WTC11 (cell line): ENCODE measurements at regions not wholly inside any gene's neighbourhood (a gene's known extent, or its start where the extent isn't known, plus 50 kb on each side); places are given as distances from the start of the nearest gene placed in this dataset.

ENCODE experiments used
- ATAC-seq: fragments of 200-7000 bp; cut with Tn5 transposase; 2 replicates; pipeline ENCODE4 v1.10.0; 2021; ENCODE audit warnings: mild to moderate bottlenecking, moderate library complexity
- CTCF ChIA-PET: fragments of 300-600 bp; sonication (Branson Sonifier 250); formaldehyde crosslinking; loops from one replicate; lab custom pipeline; 2021; ENCODE audit warnings: antibody characterized with exemption; lab: Charles Lee
- POLR2A ChIA-PET: fragments of 350-600 bp; sonication (Branson Sonifier 250); formaldehyde crosslinking; loops from one replicate; lab custom pipeline; 2021; ENCODE audit warnings: antibody characterized with exemption; lab: Charles Lee
- DNase-seq: peaks from one replicate; pipeline ENCODE4 v3.0.0; 2021; ENCODE audit warnings: low spot score
- H3K27ac Mint-ChIP-seq: 2 replicates; pipeline ENCODE4 v1.8.0; 2021; ENCODE audit warnings: mixed read lengths
- H3K27me3 Mint-ChIP-seq: 2 replicates; pipeline ENCODE4 v1.8.0; 2021; ENCODE audit warnings: low read depth, mild to moderate bottlenecking, moderate library complexity, mixed read lengths
- H3K36me3 Mint-ChIP-seq: 2 replicates; pipeline ENCODE4 v1.8.0; 2021; ENCODE audit warnings: mixed read lengths
- H3K4me1 Mint-ChIP-seq: 2 replicates; pipeline ENCODE4 v1.8.0; 2022; ENCODE audit warnings: mixed read lengths
- H3K4me3 Mint-ChIP-seq: 2 replicates; pipeline ENCODE4 v1.8.0; 2021; ENCODE audit warnings: mild to moderate bottlenecking, moderate library complexity, mixed read lengths
- H3K9me3 Mint-ChIP-seq: 2 replicates; pipeline ENCODE4 v1.8.0; 2021; ENCODE audit warnings: mixed read lengths
- ETV6 ChIP-seq: sonication (generic); formaldehyde crosslinking; IDR thresholded peaks from 2 replicates; pipeline ENCODE4 v1.8.1; 2022; ENCODE audit warnings: mild to moderate bottlenecking, missing genetic modification reagents
- GTF2I ChIP-seq: fragments of 250-450 bp; sonication (Bioruptor Pico); conservative IDR thresholded peaks from 2 replicates; pipeline ENCODE4 v1.4.0; 2021; ENCODE audit warnings: mild to moderate bottlenecking
- JAZF1 ChIP-seq: fragments of 250-450 bp; sonication (Bioruptor Pico); IDR thresholded peaks from 2 replicates; pipeline ENCODE4 v1.9.0; 2021; ENCODE audit warnings: moderate library complexity, mild to moderate bottlenecking, inconsistent platforms
- KAT7 ChIP-seq: sonication (generic); formaldehyde crosslinking; IDR thresholded peaks from 2 replicates; pipeline ENCODE4 v1.8.1; 2023; ENCODE audit warnings: missing genetic modification reagents, mild to moderate bottlenecking, borderline replicate concordance
- MXD4 ChIP-seq: fragments of 250-450 bp; sonication (Bioruptor Pico); IDR thresholded peaks from 2 replicates; pipeline ENCODE4 v1.8.0; 2021; ENCODE audit warnings: mild to moderate bottlenecking, moderate library complexity, borderline replicate concordance
- NR1H2 ChIP-seq: sonication (generic); formaldehyde crosslinking; IDR thresholded peaks from 2 replicates; pipeline ENCODE4 v1.9.0; 2021; ENCODE audit warnings: mild to moderate bottlenecking, moderate library complexity, missing genetic modification reagents
- TF ChIP-seq, protein P1 (sequence below): fragments of 250-450 bp; sonication (Bioruptor Pico); IDR thresholded peaks from 2 replicates; pipeline ENCODE4 v1.8.0; 2021; ENCODE audit warnings: mild to moderate bottlenecking
- TF ChIP-seq, protein P2 (sequence below): sonication (generic); formaldehyde crosslinking; IDR thresholded peaks from 2 replicates; pipeline ENCODE4 v1.8.0; 2022; ENCODE audit warnings: missing genetic modification reagents
- TF ChIP-seq, protein P3 (sequence below): fragments of 250-450 bp; sonication (Bioruptor Pico); IDR thresholded peaks from 2 replicates; pipeline ENCODE4 v1.9.0; 2021; ENCODE audit warnings: mild to moderate bottlenecking
- TF ChIP-seq, protein P4 (sequence below): sonication (generic); formaldehyde crosslinking; IDR thresholded peaks from 2 replicates; pipeline ENCODE4 v1.8.0; 2022; ENCODE audit warnings: mild to moderate bottlenecking, missing genetic modification reagents
- TF ChIP-seq, protein P5 (sequence below): sonication (generic); formaldehyde crosslinking; IDR thresholded peaks from 2 replicates; pipeline ENCODE4 v1.8.1; 2022; ENCODE audit warnings: low read depth, missing genetic modification reagents, borderline replicate concordance
- TF ChIP-seq, protein P6 (sequence below): sonication (generic); formaldehyde crosslinking; IDR thresholded peaks from 2 replicates; pipeline ENCODE4 v1.8.1; 2022; ENCODE audit warnings: low read depth, mild to moderate bottlenecking, moderate library complexity, missing genetic modification reagents, borderline replicate concordance
- TF ChIP-seq, protein P7 (sequence below): sonication (generic); formaldehyde crosslinking; IDR thresholded peaks from 2 replicates; pipeline ENCODE4 v1.8.0; 2023; ENCODE audit warnings: missing genetic modification reagents, mild to moderate bottlenecking, borderline replicate concordance
- TF ChIP-seq, protein P8 (sequence below): sonication (generic); formaldehyde crosslinking; IDR thresholded peaks from 2 replicates; pipeline ENCODE4 v1.8.0; 2022; ENCODE audit warnings: mild to moderate bottlenecking, missing genetic modification reagents

DNA sequence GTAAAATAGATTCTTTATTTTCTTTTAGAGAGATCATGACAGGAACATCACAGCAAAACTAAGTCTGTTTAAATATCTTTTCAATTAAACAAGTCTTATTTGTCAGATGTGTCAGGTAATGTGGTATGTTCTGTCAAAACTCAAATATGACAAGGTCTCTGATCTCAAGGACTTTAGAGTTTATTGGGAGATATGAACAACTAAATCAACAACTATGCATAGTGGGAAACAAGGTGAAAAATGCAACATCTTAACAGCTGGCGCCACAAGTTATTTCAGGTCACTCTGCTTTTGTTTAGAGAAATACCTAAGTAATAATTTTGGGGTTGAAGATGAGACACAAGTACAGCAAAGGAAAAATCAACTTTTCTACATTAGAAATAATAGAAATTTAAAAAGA is 779.4 kb upstream of the ADGRL4 start:
- H3K27me3 Mint-ChIP-seq, result no peaks in the 10 kb centered on the region
- H3K4me1 Mint-ChIP-seq, result no peaks in the 10 kb centered on the region
- H3K4me3 Mint-ChIP-seq, result no peak overlapping the region
- no peak overlapping the region for H3K27ac Mint-ChIP-seq
- CTCF ChIA-PET, result no interaction called here
- TF ChIP-seq, protein P1, sequence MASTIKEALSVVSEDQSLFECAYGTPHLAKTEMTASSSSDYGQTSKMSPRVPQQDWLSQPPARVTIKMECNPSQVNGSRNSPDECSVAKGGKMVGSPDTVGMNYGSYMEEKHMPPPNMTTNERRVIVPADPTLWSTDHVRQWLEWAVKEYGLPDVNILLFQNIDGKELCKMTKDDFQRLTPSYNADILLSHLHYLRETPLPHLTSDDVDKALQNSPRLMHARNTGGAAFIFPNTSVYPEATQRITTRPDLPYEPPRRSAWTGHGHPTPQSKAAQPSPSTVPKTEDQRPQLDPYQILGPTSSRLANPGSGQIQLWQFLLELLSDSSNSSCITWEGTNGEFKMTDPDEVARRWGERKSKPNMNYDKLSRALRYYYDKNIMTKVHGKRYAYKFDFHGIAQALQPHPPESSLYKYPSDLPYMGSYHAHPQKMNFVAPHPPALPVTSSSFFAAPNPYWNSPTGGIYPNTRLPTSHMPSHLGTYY (CRISPR knock-in tag), result no peak
- TF ChIP-seq, protein P2, sequence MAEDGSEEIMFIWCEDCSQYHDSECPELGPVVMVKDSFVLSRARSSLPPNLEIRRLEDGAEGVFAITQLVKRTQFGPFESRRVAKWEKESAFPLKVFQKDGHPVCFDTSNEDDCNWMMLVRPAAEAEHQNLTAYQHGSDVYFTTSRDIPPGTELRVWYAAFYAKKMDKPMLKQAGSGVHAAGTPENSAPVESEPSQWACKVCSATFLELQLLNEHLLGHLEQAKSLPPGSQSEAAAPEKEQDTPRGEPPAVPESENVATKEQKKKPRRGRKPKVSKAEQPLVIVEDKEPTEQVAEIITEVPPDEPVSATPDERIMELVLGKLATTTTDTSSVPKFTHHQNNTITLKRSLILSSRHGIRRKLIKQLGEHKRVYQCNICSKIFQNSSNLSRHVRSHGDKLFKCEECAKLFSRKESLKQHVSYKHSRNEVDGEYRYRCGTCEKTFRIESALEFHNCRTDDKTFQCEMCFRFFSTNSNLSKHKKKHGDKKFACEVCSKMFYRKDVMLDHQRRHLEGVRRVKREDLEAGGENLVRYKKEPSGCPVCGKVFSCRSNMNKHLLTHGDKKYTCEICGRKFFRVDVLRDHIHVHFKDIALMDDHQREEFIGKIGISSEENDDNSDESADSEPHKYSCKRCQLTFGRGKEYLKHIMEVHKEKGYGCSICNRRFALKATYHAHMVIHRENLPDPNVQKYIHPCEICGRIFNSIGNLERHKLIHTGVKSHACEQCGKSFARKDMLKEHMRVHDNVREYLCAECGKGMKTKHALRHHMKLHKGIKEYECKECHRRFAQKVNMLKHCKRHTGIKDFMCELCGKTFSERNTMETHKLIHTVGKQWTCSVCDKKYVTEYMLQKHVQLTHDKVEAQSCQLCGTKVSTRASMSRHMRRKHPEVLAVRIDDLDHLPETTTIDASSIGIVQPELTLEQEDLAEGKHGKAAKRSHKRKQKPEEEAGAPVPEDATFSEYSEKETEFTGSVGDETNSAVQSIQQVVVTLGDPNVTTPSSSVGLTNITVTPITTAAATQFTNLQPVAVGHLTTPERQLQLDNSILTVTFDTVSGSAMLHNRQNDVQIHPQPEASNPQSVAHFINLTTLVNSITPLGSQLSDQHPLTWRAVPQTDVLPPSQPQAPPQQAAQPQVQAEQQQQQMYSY (CRISPR knock-in tag), result no peak
- DNase-seq (no peak), ATAC-seq (no peak)
- no peaks in the 10 kb centered on the region for H3K36me3 Mint-ChIP-seq
- POLR2A ChIA-PET, result no interaction called here
- H3K9me3 Mint-ChIP-seq, result no peaks in the 10 kb centered on the region

DNA sequence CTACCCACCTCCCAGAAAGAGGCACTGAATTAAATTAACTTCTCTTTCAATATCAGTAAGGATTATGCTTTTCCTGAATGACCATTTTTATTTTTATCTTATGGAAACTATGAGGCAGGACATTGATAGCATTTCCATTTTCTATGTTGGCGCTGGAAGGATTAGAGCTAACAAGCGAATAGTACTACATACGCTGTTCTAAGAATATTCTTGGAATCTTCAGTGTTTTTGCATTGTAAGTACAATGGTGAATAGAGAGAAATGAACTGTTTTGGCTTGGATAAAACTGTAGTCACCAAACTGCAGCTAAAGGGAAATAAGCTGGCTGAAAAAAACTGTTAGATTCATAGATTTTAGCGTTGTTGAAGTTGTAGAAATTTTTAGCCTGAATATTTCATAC is 779.0 kb upstream of the ADGRL4 start:
- POLR2A ChIA-PET, result no interaction called here
- no peak for ATAC-seq
- CTCF ChIA-PET, result no interaction called here
- DNase-seq, result no peak
- H3K4me3 Mint-ChIP-seq, result no peak overlapping the region
- no peaks in the 10 kb centered on the region for H3K36me3 Mint-ChIP-seq
- H3K27me3 Mint-ChIP-seq, result no peaks in the 10 kb centered on the region
- H3K9me3 Mint-ChIP-seq, result no peaks in the 10 kb centered on the region
- H3K4me1 Mint-ChIP-seq, result no peaks in the 10 kb centered on the region
- H3K27ac Mint-ChIP-seq, result no peak overlapping the region
- TF ChIP-seq, protein P1 (CRISPR knock-in tag), result no peak
- TF ChIP-seq, protein P3, sequence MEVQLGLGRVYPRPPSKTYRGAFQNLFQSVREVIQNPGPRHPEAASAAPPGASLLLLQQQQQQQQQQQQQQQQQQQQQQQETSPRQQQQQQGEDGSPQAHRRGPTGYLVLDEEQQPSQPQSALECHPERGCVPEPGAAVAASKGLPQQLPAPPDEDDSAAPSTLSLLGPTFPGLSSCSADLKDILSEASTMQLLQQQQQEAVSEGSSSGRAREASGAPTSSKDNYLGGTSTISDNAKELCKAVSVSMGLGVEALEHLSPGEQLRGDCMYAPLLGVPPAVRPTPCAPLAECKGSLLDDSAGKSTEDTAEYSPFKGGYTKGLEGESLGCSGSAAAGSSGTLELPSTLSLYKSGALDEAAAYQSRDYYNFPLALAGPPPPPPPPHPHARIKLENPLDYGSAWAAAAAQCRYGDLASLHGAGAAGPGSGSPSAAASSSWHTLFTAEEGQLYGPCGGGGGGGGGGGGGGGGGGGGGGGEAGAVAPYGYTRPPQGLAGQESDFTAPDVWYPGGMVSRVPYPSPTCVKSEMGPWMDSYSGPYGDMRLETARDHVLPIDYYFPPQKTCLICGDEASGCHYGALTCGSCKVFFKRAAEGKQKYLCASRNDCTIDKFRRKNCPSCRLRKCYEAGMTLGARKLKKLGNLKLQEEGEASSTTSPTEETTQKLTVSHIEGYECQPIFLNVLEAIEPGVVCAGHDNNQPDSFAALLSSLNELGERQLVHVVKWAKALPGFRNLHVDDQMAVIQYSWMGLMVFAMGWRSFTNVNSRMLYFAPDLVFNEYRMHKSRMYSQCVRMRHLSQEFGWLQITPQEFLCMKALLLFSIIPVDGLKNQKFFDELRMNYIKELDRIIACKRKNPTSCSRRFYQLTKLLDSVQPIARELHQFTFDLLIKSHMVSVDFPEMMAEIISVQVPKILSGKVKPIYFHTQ (CRISPR knock-in tag), result no peak
- TF ChIP-seq ETV6 (CRISPR knock-in tag) (no peak), NR1H2 (CRISPR knock-in tag) (no peak), GTF2I (no peak), MXD4 (no peak), KAT7 (CRISPR knock-in tag) (no peak), JAZF1 (CRISPR knock-in tag) (no peak)
- TF ChIP-seq, protein P4, sequence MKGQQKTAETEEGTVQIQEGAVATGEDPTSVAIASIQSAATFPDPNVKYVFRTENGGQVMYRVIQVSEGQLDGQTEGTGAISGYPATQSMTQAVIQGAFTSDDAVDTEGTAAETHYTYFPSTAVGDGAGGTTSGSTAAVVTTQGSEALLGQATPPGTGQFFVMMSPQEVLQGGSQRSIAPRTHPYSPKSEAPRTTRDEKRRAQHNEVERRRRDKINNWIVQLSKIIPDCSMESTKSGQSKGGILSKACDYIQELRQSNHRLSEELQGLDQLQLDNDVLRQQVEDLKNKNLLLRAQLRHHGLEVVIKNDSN, result no peak
- TF ChIP-seq, protein P5, sequence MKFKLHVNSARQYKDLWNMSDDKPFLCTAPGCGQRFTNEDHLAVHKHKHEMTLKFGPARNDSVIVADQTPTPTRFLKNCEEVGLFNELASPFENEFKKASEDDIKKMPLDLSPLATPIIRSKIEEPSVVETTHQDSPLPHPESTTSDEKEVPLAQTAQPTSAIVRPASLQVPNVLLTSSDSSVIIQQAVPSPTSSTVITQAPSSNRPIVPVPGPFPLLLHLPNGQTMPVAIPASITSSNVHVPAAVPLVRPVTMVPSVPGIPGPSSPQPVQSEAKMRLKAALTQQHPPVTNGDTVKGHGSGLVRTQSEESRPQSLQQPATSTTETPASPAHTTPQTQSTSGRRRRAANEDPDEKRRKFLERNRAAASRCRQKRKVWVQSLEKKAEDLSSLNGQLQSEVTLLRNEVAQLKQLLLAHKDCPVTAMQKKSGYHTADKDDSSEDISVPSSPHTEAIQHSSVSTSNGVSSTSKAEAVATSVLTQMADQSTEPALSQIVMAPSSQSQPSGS (CRISPR knock-in tag), result no peak
- TF ChIP-seq, protein P6, sequence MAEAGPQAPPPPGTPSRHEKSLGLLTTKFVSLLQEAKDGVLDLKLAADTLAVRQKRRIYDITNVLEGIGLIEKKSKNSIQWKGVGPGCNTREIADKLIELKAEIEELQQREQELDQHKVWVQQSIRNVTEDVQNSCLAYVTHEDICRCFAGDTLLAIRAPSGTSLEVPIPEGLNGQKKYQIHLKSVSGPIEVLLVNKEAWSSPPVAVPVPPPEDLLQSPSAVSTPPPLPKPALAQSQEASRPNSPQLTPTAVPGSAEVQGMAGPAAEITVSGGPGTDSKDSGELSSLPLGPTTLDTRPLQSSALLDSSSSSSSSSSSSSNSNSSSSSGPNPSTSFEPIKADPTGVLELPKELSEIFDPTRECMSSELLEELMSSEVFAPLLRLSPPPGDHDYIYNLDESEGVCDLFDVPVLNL (CRISPR knock-in tag), result no peak
- TF ChIP-seq, protein P7, sequence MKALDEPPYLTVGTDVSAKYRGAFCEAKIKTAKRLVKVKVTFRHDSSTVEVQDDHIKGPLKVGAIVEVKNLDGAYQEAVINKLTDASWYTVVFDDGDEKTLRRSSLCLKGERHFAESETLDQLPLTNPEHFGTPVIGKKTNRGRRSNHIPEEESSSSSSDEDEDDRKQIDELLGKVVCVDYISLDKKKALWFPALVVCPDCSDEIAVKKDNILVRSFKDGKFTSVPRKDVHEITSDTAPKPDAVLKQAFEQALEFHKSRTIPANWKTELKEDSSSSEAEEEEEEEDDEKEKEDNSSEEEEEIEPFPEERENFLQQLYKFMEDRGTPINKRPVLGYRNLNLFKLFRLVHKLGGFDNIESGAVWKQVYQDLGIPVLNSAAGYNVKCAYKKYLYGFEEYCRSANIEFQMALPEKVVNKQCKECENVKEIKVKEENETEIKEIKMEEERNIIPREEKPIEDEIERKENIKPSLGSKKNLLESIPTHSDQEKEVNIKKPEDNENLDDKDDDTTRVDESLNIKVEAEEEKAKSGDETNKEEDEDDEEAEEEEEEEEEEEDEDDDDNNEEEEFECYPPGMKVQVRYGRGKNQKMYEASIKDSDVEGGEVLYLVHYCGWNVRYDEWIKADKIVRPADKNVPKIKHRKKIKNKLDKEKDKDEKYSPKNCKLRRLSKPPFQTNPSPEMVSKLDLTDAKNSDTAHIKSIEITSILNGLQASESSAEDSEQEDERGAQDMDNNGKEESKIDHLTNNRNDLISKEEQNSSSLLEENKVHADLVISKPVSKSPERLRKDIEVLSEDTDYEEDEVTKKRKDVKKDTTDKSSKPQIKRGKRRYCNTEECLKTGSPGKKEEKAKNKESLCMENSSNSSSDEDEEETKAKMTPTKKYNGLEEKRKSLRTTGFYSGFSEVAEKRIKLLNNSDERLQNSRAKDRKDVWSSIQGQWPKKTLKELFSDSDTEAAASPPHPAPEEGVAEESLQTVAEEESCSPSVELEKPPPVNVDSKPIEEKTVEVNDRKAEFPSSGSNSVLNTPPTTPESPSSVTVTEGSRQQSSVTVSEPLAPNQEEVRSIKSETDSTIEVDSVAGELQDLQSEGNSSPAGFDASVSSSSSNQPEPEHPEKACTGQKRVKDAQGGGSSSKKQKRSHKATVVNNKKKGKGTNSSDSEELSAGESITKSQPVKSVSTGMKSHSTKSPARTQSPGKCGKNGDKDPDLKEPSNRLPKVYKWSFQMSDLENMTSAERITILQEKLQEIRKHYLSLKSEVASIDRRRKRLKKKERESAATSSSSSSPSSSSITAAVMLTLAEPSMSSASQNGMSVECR (CRISPR knock-in tag), result no peak
- TF ChIP-seq, protein P8, sequence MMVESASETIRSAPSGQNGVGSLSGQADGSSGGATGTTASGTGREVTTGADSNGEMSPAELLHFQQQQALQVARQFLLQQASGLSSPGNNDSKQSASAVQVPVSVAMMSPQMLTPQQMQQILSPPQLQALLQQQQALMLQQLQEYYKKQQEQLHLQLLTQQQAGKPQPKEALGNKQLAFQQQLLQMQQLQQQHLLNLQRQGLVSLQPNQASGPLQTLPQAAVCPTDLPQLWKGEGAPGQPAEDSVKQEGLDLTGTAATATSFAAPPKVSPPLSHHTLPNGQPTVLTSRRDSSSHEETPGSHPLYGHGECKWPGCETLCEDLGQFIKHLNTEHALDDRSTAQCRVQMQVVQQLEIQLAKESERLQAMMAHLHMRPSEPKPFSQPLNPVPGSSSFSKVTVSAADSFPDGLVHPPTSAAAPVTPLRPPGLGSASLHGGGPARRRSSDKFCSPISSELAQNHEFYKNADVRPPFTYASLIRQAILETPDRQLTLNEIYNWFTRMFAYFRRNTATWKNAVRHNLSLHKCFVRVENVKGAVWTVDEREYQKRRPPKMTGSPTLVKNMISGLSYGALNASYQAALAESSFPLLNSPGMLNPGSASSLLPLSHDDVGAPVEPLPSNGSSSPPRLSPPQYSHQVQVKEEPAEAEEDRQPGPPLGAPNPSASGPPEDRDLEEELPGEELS (CRISPR knock-in tag), result no peak
